IMR-90 (cell line): ENCODE measurements at regions not wholly inside any gene's neighbourhood (a gene's known extent, or its start where the extent isn't known, plus 50 kb on each side); places are given as distances from the start of the nearest gene placed in this dataset.

Source experiments
- ATAC-seq: fragments of 200-7000 bp; cut with Tn5 transposase; 2 replicates; pipeline ENCODE4 v1.9.1; 2020; ENCODE audit warnings: low read depth, mild to moderate bottlenecking, moderate library complexity
- BruUV-seq: library from RNA; stranded (reverse); fragments of 400-500 nt; replicated peaks from 2 replicates; lab custom pipeline; 2021; lab: Mats Ljungman, UMichigan
- CTCF ChIA-PET: fragments of 300-600 bp; formaldehyde crosslinking; extraction: SDS; loops from one replicate; lab custom pipeline; 2021; ENCODE audit warnings: antibody characterized with exemption; lab: Yijun Ruan, JAX
- POLR2A ChIA-PET: fragments of 300-600 bp; sonication (Branson Sonifier 250); formaldehyde crosslinking; loops from one replicate; lab custom pipeline; 2022; ENCODE audit warnings: antibody characterized with exemption; ENCODE audit not compliant: unreplicated experiment; lab: Charles Lee
- DNase-seq: peaks from one replicate; pipeline ENCODE4 v3.0.0; 2013
- H2AFZ ChIP-seq: replicated peaks from 2 replicates; pipeline ENCODE3; 2013; ENCODE audit warnings: low read length, mild to moderate bottlenecking; ENCODE audit not compliant: poor library complexity
- H2AK5ac ChIP-seq: 2 replicates; pipeline ENCODE4 v1.6.1; 2013; ENCODE audit warnings: low read depth, low read length, inconsistent platforms
- H2AK9ac ChIP-seq: replicated peaks from 2 replicates; pipeline ENCODE3; 2013; ENCODE audit warnings: mild to moderate bottlenecking, low read depth, low read length, moderate library complexity; ENCODE audit not compliant: poor library complexity
- H2BK120ac ChIP-seq: 2 replicates; pipeline ENCODE4 v1.6.1; 2013; ENCODE audit warnings: low read depth, low read length, inconsistent platforms
- H2BK15ac ChIP-seq: 3 replicates; pipeline ENCODE4 v1.6.1; 2013; ENCODE audit warnings: low read depth, low read length, inconsistent platforms
- H2BK20ac ChIP-seq: 2 replicates; pipeline ENCODE4 v1.6.1; 2013; ENCODE audit warnings: low read depth, mild to moderate bottlenecking, inconsistent platforms, low read length, moderate library complexity
- H2BK5ac ChIP-seq: 2 replicates; pipeline ENCODE4 v1.6.1; 2013; ENCODE audit warnings: mild to moderate bottlenecking, low read depth, low read length, inconsistent platforms; ENCODE audit not compliant: poor library complexity, severe bottlenecking
- H3K14ac ChIP-seq: replicated peaks from 2 replicates; pipeline ENCODE4 v1.6.1; 2013; ENCODE audit warnings: low read depth, low read length, inconsistent platforms
- H3K18ac ChIP-seq: 2 replicates; pipeline ENCODE4 v1.6.1; 2013; ENCODE audit warnings: low read depth, low read length, control low read depth
- H3K23ac ChIP-seq: 2 replicates; pipeline ENCODE4 v1.6.1; 2013; ENCODE audit warnings: low read depth, low read length, inconsistent platforms
- H3K27ac ChIP-seq: 2 replicates; pipeline ENCODE4 v1.5.1; 2013; ENCODE audit warnings: mild to moderate bottlenecking, control low read depth, low read length; ENCODE audit not compliant: insufficient read depth
- H3K27me3 ChIP-seq: 2 replicates; pipeline ENCODE4 v1.6.1; 2013; ENCODE audit warnings: low read length; ENCODE audit not compliant: control insufficient read depth, insufficient read depth
- H3K36me3 ChIP-seq: 2 replicates; pipeline ENCODE4 v1.6.1; 2013; ENCODE audit warnings: low read length, mixed read lengths; ENCODE audit not compliant: control insufficient read depth, insufficient read depth
- H3K4ac ChIP-seq: 2 replicates; pipeline ENCODE4 v1.6.1; 2013; ENCODE audit warnings: low read depth, low read length, inconsistent platforms
- H3K4me1 ChIP-seq: 2 replicates; pipeline ENCODE4 v1.6.1; 2013; ENCODE audit warnings: low read length, mixed read lengths; ENCODE audit not compliant: control insufficient read depth, insufficient read depth
- H3K4me2 ChIP-seq: 2 replicates; pipeline ENCODE4 v1.6.1; 2013; ENCODE audit warnings: low read depth, mild to moderate bottlenecking, control low read depth, low read length, moderate library complexity
- H3K4me3 ChIP-seq: 2 replicates; pipeline ENCODE4 v1.5.1; 2013; ENCODE audit warnings: low read depth, mild to moderate bottlenecking, control low read depth, low read length, moderate library complexity; ENCODE audit not compliant: insufficient read depth
- H3K56ac ChIP-seq: 2 replicates; pipeline ENCODE4 v1.6.1; 2013; ENCODE audit warnings: low read length, inconsistent platforms; ENCODE audit not compliant: insufficient read depth; ENCODE audit errors: extremely low read depth
- H3K79me1 ChIP-seq, 2 experiments: 2 replicates each; pipeline ENCODE4 v1.6.1; 2013; ENCODE audit warnings: low read length in 2 of 2, inconsistent platforms in 1 of 2, low read depth in 1 of 2
- H3K9ac ChIP-seq: 2 replicates; pipeline ENCODE4 v1.6.1; 2013; ENCODE audit warnings: low read depth, low read length, control low read depth
- H3K9me1 ChIP-seq: 2 replicates; pipeline ENCODE4 v1.6.1; 2013; ENCODE audit warnings: low read length, inconsistent platforms; ENCODE audit not compliant: insufficient read depth
- H3K9me3 ChIP-seq: 2 replicates; pipeline ENCODE4 v1.6.1; 2013; ENCODE audit warnings: low read length; ENCODE audit not compliant: control insufficient read depth, insufficient read depth
- H4K20me1 ChIP-seq: 2 replicates; pipeline ENCODE4 v1.6.1; 2013; ENCODE audit warnings: low read length, inconsistent platforms; ENCODE audit not compliant: insufficient read depth
- H4K5ac ChIP-seq: 2 replicates; pipeline ENCODE4 v1.6.1; 2013; ENCODE audit warnings: mild to moderate bottlenecking, low read depth, low read length, control low read depth
- H4K8ac ChIP-seq, 2 experiments: 2 replicates each; pipeline ENCODE4 v1.6.1; 2013; ENCODE audit warnings: low read depth in 2 of 2, low read length in 2 of 2, control low read depth in 1 of 2, inconsistent platforms in 1 of 2
- H4K91ac ChIP-seq: 2 replicates; pipeline ENCODE4 v1.6.1; 2013; ENCODE audit warnings: low read depth, low read length, inconsistent platforms; ENCODE audit not compliant: insufficient read depth
- BHLHE40 ChIP-seq: fragments of 150-350 bp; IDR thresholded peaks from 2 replicates; pipeline ENCODE4 v1.6.1; 2016; ENCODE audit warnings: mild to moderate bottlenecking, low read depth, low read length
- CEBPB ChIP-seq: IDR thresholded peaks from 2 replicates; pipeline ENCODE4 v1.6.1; 2012; ENCODE audit warnings: low read depth, low read length, improper control_type of control experiment
- CHD1 ChIP-seq: IDR thresholded peaks from 2 replicates; pipeline ENCODE4 v1.6.1; 2012; ENCODE audit warnings: low read depth, low read length, improper control_type of control experiment
- FOS ChIP-seq: fragments of 150-350 bp; IDR thresholded peaks from 2 replicates; pipeline ENCODE4 v1.6.1; 2016; ENCODE audit warnings: low read depth, low read length
- MAFK ChIP-seq: IDR thresholded peaks from 2 replicates; pipeline ENCODE4 v1.6.1; 2012; ENCODE audit warnings: low read depth, low read length, improper control_type of control experiment
- MAZ ChIP-seq: IDR thresholded peaks from 2 replicates; pipeline ENCODE4 v1.6.1; 2012; ENCODE audit warnings: low read depth, mild to moderate bottlenecking, low read length, improper control_type of control experiment, moderate library complexity, borderline replicate concordance
- MXI1 ChIP-seq: IDR thresholded peaks from 2 replicates; pipeline ENCODE4 v1.6.1; 2012; ENCODE audit warnings: low read depth, mild to moderate bottlenecking, low read length, moderate library complexity, borderline replicate concordance
- NFE2L2 ChIP-seq: fragments of 150-350 bp; IDR thresholded peaks from 2 replicates; pipeline ENCODE4 v1.6.1; 2016; ENCODE audit warnings: low read depth, mild to moderate bottlenecking, low read length
- POLR2A ChIP-seq: IDR thresholded peaks from 2 replicates; pipeline ENCODE4 v1.6.1; 2012; ENCODE audit warnings: mild to moderate bottlenecking, low read depth, low read length
- RAD21 ChIP-seq: IDR thresholded peaks from 2 replicates; pipeline ENCODE4 v1.6.1; 2012; ENCODE audit warnings: low read length, improper control_type of control experiment
- RCOR1 ChIP-seq: IDR thresholded peaks from 2 replicates; pipeline ENCODE4 v1.6.1; 2012; ENCODE audit warnings: mild to moderate bottlenecking, low read length, improper control_type of control experiment; ENCODE audit not compliant: insufficient replicate concordance
- RFX5 ChIP-seq: IDR thresholded peaks from 2 replicates; pipeline ENCODE4 v1.8.0; 2012; ENCODE audit warnings: low read depth, mild to moderate bottlenecking, low read length, moderate library complexity
- SMC3 ChIP-seq: fragments of 150-350 bp; IDR thresholded peaks from 2 replicates; pipeline ENCODE4 v1.6.1; 2016; ENCODE audit warnings: low read depth, mild to moderate bottlenecking, antibody characterized with exemption, low read length, moderate library complexity
- WGBS, 2 experiments: methylation state at CpG; one replicate each; pipeline versions ENCODE4 v1.1.5 to v1.1.7; 2013; ENCODE audit warnings: missing lambda C conversion rate in 2 of 2; ENCODE audit not compliant: insufficient read length in 1 of 2; ENCODE audit errors: extremely low coverage in 2 of 2; 5-methylcytosine and 5-hydroxymethylcytosine counted together
- dilution Hi-C: fragments of 300-500 bp; cut with HindIII; formaldehyde crosslinking; loops from one replicate; pipeline ENCODE4 v1.14.3; 2018; ENCODE audit warnings: low sequenced_read_pairs; ENCODE audit not compliant: unreplicated experiment
- in situ Hi-C: fragments of 300-500 bp; cut with MboI; formaldehyde crosslinking; loops from 3 replicates; pipeline ENCODE4 v1.14.3; 2019; ENCODE audit warnings: low sequenced_read_pairs, inconsistent platforms, mixed read lengths
- intact Hi-C: fragments of 100-400 bp; cut with micrococcal nuclease; formaldehyde crosslinking; loops from 2 replicates; pipeline ENCODE4 v1.10.0; 2022
- TF ChIP-seq, protein P1 (sequence below): fragments of 150-350 bp; IDR thresholded peaks from 2 replicates; pipeline ENCODE4 v1.6.1; 2016; ENCODE audit warnings: low read depth, mild to moderate bottlenecking, low read length, moderate library complexity, borderline replicate concordance
- TF ChIP-seq, protein P2 (sequence below): conservative IDR thresholded peaks from 2 replicates; pipeline ENCODE4 v1.5.1; 2012; ENCODE audit warnings: mild to moderate bottlenecking, low read depth, low read length, improper control_type of control experiment
- TF ChIP-seq, protein P3 (sequence below): fragments of 150-350 bp; IDR thresholded peaks from 2 replicates; pipeline ENCODE4 v1.6.1; 2017; ENCODE audit warnings: mild to moderate bottlenecking, antibody characterized with exemption, low read length, low read depth

DNA sequence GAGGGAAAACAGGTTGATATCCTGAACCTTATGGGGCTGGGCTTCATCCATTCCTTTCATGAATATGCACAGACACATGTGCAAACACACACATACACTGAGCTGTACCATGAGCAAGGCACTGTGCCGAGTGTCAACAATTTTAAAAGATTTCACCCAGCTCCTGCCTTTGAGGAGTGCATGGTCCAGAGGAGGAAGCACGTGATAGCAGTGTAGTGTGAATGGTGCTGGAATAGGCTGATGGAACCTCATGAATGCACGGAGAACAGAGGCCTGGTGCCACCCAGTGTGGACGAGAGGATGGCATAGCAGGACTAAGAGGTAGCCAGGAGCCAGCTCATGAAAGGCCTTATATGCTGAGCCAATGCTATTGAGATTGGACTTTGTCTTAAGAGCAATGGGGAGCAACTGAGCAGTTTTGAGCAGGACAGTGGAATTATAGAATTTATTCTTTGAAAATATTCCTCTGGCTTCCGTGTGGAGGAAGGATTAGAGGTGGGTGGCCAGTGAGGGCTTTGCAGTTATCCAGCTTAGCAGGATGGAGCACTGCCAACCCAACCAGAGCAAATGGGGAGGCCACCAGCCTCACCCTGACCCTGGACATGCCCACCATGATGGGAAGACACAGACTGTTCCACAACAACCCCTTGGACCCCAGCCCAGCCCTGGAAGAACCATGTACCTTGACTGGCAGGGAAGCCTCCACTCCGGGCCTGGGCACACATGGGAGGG, 84.4 kb downstream of the UNC5CL start:
- no peak overlapping the region for H2AK9ac ChIP-seq
- H3K4me1 ChIP-seq, result peaks cover 13% of the 10 kb centered on the region
- no peak overlapping the region for H3K4me3 ChIP-seq
- no peak overlapping the region for H2BK15ac ChIP-seq
- no peaks in the 10 kb centered on the region for H3K27me3 ChIP-seq
- H2AK5ac ChIP-seq, result peak overlapping the region; percentile 66; the same call in 1 of the 2 replicates
- no peak overlapping the region for H4K8ac ChIP-seq
- ChIA-PET CTCF (no interaction called here), POLR2A (no interaction called here)
- H3K23ac ChIP-seq, result no peak overlapping the region
- H2BK5ac ChIP-seq, result no peak overlapping the region
- 0 out of 2 replicates have a peak overlapping the region, but pooled peaks have one; percentile 7 for H4K91ac ChIP-seq
- no peak overlapping the region for H3K27ac ChIP-seq
- TF ChIP-seq, protein P1, sequence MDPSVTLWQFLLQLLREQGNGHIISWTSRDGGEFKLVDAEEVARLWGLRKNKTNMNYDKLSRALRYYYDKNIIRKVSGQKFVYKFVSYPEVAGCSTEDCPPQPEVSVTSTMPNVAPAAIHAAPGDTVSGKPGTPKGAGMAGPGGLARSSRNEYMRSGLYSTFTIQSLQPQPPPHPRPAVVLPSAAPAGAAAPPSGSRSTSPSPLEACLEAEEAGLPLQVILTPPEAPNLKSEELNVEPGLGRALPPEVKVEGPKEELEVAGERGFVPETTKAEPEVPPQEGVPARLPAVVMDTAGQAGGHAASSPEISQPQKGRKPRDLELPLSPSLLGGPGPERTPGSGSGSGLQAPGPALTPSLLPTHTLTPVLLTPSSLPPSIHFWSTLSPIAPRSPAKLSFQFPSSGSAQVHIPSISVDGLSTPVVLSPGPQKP, result no peak
- no peak for TF ChIP-seq SMC3
- no peak for TF ChIP-seq CEBPB
- TF ChIP-seq BHLHE40, result no peak
- no peak for TF ChIP-seq RCOR1
- TF ChIP-seq, protein P2, sequence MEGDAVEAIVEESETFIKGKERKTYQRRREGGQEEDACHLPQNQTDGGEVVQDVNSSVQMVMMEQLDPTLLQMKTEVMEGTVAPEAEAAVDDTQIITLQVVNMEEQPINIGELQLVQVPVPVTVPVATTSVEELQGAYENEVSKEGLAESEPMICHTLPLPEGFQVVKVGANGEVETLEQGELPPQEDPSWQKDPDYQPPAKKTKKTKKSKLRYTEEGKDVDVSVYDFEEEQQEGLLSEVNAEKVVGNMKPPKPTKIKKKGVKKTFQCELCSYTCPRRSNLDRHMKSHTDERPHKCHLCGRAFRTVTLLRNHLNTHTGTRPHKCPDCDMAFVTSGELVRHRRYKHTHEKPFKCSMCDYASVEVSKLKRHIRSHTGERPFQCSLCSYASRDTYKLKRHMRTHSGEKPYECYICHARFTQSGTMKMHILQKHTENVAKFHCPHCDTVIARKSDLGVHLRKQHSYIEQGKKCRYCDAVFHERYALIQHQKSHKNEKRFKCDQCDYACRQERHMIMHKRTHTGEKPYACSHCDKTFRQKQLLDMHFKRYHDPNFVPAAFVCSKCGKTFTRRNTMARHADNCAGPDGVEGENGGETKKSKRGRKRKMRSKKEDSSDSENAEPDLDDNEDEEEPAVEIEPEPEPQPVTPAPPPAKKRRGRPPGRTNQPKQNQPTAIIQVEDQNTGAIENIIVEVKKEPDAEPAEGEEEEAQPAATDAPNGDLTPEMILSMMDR, result no peak
- no peak for TF ChIP-seq MAFK
- no peak for TF ChIP-seq MXI1
- TF ChIP-seq FOS, result no peak
- TF ChIP-seq POLR2A, result no peak
- TF ChIP-seq, protein P3, sequence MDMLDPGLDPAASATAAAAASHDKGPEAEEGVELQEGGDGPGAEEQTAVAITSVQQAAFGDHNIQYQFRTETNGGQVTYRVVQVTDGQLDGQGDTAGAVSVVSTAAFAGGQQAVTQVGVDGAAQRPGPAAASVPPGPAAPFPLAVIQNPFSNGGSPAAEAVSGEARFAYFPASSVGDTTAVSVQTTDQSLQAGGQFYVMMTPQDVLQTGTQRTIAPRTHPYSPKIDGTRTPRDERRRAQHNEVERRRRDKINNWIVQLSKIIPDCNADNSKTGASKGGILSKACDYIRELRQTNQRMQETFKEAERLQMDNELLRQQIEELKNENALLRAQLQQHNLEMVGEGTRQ, result no peak
- TF ChIP-seq RAD21, result no peak
- TF ChIP-seq CHD1, result no peak
- TF ChIP-seq MAZ, result no peak
- no peak for TF ChIP-seq NFE2L2
- TF ChIP-seq RFX5, result no peak
- H3K4me2 ChIP-seq, result no peak overlapping the region
- dilution Hi-C loops, result no loop called here
- H3K9me3 ChIP-seq, result no peaks in the 10 kb centered on the region
- no peak overlapping the region for H3K14ac ChIP-seq
- peak overlapping the region; percentile 18; the same call in 1 of the 2 replicates for H2BK120ac ChIP-seq
- H4K5ac ChIP-seq, result no peak overlapping the region
- no peak overlapping the region; the same call in 1 of the 2 replicates for H3K4ac ChIP-seq
- 92% methylated on average over 2 of the region's 6 CpGs; no CpG with 5 or more reads in 1 of the 2 experiments for WGBS, 2 experiments
- BruUV-seq, result no TSS peak
- intact Hi-C loops, result no loop called here
- in situ Hi-C loops, result no loop called here
- H2BK20ac ChIP-seq, result no peak overlapping the region; the same call in 1 of the 2 replicates
- H3K9me1 ChIP-seq, result peaks cover 23% of the 10 kb centered on the region
- H4K20me1 ChIP-seq, result no peaks in the 10 kb centered on the region
- DNase-seq, result no peak
- no peak overlapping the region for H2AFZ ChIP-seq
- no peak overlapping the region for H3K18ac ChIP-seq
- ATAC-seq, result no peak
- H3K79me1 ChIP-seq, result no peaks in the 10 kb centered on the region
- H3K56ac ChIP-seq, result no peak overlapping the region
- no peaks in the 10 kb centered on the region for H3K36me3 ChIP-seq
- H3K9ac ChIP-seq, result no peak overlapping the region
